NCI-H2196 (cell line): ENCODE measurements at regions not wholly inside any gene's neighbourhood (a gene's known extent, or its start where the extent isn't known, plus 50 kb on each side); places are given as distances from the start of the nearest gene placed in this dataset.
"Not testable (repeated sequence)": the region's sequence is repeated elsewhere in the genome, so short reads cannot be mapped to it uniquely, and the experiment has no call there.

Experiments
- DNase-seq: peaks from one replicate; lab custom pipeline; 2025; ENCODE audit not compliant: unreplicated experiment; lab: John Stamatoyannopoulos, UW

DNA sequence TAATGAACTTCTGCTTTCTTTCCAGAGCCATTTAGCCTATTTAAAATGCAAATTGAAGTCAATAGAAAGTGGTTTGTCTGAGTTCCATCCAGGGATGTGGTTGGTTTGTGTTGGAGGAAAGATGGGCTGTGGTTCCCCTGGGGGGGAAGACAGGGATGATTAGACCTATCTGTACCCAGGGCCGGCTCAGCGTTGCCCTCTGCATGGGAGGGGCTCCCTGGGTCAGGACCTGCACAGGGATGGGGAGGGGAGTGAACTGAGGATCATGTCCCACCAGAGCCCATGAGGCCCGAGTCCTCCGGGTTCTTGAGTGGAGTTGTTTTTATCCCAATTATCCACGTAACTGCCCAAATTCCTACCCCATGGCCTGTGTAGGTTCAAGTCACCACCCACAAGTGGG, 76.9 kb upstream of the SFSWAP start:
- no peak for DNase-seq

DNA sequence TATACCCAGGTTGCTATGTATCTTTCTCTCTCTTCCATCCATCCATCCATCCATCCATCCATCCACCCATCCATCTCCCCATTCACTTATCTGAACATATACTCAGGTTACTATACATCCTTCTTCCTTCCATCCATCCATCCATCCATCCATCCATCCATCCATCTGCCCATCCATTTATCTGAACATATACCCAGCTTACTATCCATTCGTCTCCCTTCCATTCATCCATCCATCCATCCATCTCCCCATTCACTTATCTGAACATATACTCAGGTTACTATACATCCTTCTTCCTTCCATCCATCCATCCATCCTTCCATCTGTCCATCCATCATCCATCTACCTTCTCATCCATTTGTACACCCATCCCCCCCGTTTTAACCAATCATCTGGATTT, 75.9 kb upstream of the SFSWAP start:
- DNase-seq: not testable (repeated sequence)

- DNase-seq: no peak
Measured at GRCh38 chr12:131635491-131636122, 75.3 kb upstream of the SFSWAP start.

DNA sequence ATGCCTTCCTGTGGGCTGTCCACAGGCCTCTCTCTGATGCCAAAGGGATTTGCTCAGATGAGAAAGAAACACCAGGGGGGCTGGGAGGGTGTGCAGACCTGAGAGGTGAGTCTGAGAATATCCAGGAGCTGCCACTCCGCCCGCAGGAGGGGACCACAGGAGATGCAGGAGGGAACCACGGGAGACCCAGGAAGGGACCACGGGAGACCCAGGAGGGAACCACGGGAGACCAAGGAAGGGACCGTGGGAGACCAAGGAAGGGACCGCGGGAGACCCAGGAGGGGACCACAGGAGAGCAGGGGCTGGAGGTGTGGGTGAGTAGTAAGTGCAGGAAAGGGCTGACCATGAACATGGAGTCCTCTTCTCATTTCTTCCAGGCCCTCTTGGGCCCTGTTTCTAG, 74.6 kb upstream of the SFSWAP start:
- no peak for DNase-seq

- DNase-seq: no peak
Measured at GRCh38 chr12:131636940-131637750, 73.7 kb upstream of the SFSWAP start.

DNA sequence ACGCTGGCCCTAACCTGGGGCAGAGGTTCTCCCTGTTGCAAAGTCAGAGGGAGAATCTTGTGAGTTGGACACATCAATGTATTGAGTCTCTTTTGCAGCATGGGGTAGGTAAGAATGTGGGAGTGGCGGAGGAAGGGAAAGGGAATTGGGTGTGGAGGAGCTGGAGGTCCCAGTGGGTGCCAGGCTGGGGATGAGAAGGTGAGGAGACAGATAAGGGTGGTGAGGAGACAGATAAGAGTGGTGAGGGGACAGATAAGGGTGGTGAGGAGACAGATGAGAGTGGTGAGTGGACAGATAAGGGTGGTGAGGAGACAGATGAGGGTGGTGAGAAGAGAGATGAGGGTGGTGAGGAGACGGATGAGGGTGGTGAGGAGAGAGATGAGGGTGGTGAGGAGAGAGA, 72.9 kb upstream of the SFSWAP start:
- DNase-seq: no peak

- DNase-seq: no peak
Measured at GRCh38 chr12:131639270-131639940, 71.5 kb upstream of the SFSWAP start.

DNA sequence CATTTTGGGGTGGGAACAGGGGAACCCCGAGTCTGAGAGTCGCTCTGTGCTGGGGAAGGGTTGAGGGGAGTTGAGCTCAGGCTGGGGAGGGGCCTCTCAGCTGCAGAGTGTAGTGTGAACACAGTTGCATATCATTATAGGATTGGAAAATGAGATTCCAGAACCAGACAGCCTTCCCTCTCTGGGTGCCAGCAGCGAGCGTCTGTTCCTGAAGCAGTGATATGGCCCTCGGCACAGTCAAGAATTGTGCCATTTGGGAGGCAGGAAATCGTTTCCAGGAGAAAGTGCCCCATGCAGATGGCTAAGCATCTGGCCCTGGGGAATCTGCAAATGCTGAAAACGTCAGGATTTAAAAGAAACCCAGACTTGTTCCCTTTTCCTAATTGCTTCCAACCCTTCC, 70.4 kb upstream of the SFSWAP start:
- DNase-seq: no peak

DNA sequence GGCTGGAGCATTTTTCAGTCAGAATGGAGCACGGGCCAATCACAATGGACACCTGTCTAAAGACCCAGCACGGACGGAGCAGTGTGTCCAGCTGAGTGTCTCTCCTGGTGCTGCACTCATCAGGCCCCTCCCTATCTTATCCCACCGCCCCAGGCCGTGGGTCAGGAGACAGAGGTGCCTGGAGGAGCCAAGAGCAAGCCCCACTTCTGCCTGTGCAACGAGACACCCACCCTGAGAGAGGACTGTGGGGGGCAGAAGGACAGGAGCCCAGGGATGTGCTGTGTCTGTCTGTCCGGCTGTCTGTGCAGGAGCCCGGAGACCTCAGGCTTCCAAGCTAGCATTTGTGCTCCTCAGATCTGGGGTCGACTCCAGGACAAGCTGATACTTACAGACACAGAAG, 69.6 kb upstream of the SFSWAP start:
- DNase-seq: no peak

GRCh38 chr12:131642101-131642540, 68.8 kb upstream of the SFSWAP start:
- peak; percentile 9 for DNase-seq

DNA sequence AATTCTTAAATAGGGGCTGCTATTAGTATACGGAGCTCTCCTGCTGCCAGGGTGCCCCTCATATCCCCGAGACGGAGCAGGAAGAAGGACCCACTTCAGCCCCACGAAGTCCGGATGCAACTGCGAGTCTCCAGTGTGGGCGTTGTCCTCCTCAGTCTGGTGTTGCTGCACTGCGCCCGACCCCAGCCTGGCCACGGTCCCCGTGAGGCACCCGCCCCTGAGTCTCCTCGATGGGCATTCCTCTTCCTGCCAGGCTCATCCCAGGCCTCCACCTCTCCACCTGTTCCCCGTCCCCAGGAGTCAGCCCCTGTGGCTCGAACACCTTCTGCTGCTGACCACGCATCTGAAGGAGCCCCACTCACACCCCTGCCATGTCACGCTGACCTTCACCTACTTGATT, 68.1 kb upstream of the SFSWAP start:
- no peak for DNase-seq

- no peak for DNase-seq
Measured at GRCh38 chr12:131643631-131644452, 67.0 kb upstream of the SFSWAP start.

DNA sequence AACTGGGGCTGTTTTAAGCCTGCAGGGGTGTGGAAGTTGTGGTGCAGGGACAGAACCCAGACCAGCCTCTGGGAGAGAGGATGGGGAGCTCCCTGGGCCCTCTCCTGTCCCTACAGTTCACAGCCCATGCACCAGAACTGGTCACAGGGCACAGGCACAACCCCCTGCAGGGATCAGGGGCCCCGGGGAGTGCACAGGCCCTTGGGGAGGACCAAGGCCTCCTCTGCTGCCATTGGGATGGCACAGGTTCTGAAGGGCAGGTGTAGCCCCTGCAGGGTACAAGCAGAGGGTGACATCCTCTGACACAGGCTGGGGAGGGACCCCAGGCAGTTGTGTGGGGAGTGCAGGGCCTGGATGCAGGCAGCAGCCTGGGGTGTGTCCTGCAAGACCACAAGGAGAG, 66.4 kb upstream of the SFSWAP start:
- no peak for DNase-seq

- DNase-seq: not testable (repeated sequence)
Measured at GRCh38 chr12:131644917-131645316, 66.0 kb upstream of the SFSWAP start.

- not testable (repeated sequence) for DNase-seq
Measured at GRCh38 chr12:131645557-131645956, 65.3 kb upstream of the SFSWAP start.

DNA sequence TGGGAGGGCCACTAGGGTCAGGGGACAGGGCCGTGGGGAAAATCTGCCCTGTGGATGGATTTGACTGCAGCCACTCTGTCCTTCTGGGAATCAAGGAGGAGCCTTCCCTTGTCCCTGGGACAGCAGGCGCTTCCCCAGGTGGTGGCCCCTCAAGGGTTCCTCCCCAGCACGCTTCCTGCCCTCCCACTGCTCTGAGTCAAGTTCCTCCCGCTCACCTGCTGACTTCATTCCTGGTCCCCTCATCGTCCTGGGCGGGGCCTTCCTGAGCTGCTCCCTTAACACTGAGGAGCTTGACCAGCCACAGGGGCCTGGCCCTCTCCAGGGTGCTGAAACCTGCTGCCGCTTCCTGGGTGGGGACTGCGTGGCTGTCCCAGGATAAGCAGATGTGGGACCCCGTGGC, 64.4 kb upstream of the SFSWAP start:
- not testable (repeated sequence) for DNase-seq

- no peak for DNase-seq
Measured at GRCh38 chr12:131647667-131648066, 63.2 kb upstream of the SFSWAP start.

DNA sequence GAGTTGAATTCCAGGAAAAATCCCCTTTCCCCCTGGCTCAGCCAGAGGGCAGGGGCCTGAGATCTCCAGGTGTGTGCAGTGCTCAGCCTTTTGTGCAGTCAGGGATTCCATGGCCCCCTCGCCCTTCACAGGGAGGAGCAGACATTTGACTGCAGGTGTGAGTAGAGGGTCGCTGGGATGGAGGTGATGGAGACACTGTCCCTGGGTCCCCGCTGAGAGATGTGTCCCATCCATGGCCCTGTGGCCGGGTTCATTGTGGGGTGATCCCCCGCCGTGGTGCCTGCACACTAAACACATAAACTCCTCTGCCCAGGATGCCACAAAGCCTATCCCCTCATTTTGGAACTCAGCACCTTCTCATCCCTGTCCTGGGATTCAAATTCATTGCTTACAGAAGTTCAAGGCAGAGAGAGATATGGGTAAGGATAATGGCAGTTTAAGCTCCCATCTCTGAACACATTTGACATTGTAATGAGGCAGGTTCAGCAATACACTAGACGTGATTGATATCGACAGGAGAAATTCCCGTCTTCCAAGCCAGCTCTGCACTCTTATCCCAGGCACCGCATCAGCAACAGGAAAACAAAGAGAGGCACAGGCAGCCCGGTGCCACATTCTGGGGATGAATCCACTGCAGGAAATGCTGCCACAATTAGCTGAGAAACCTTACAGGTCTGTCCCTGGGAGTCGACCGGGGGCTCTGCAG, 55.3 kb upstream of the SFSWAP start:
- DNase-seq: not testable (repeated sequence)

DNA sequence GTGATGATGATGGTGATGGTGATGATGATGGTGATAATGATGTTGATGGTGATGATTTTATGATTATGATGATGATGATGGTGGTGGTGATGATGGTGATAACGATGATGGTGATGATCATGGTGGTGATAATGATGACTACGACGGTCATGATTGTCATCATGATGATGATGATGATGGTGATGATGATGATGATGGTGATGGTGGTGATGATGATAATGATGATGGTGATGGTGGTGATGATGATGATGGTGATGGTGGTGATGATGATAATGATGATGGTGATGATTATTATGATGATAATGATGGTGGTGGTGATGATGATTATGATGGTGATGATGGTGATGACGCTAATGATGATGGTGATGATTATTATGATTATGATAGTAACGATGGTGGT, 54.1 kb upstream of the SFSWAP start:
- not testable (repeated sequence) for DNase-seq

- DNase-seq: not testable (repeated sequence)
Measured at GRCh38 chr12:131658605-131659004, 52.3 kb upstream of the SFSWAP start.
